IMR-90 (cell line): ENCODE measurements at regions not wholly inside any gene's neighbourhood (a gene's known extent, or its start where the extent isn't known, plus 50 kb on each side); places are given as distances from the start of the nearest gene placed in this dataset.

ENCODE experiments used
- ATAC-seq: fragments of 200-7000 bp; cut with Tn5 transposase; 2 replicates; pipeline ENCODE4 v1.9.1; 2020; ENCODE audit warnings: low read depth, mild to moderate bottlenecking, moderate library complexity
- BruUV-seq: library from RNA; stranded (reverse); fragments of 400-500 nt; replicated peaks from 2 replicates; lab custom pipeline; 2021; lab: Mats Ljungman, UMichigan
- CTCF ChIA-PET: fragments of 300-600 bp; formaldehyde crosslinking; extraction: SDS; loops from one replicate; lab custom pipeline; 2021; ENCODE audit warnings: antibody characterized with exemption; lab: Yijun Ruan, JAX
- POLR2A ChIA-PET: fragments of 300-600 bp; sonication (Branson Sonifier 250); formaldehyde crosslinking; loops from one replicate; lab custom pipeline; 2022; ENCODE audit warnings: antibody characterized with exemption; ENCODE audit not compliant: unreplicated experiment; lab: Charles Lee
- DNase-seq: peaks from one replicate; pipeline ENCODE4 v3.0.0; 2013
- H2AFZ ChIP-seq: replicated peaks from 2 replicates; pipeline ENCODE3; 2013; ENCODE audit warnings: low read length, mild to moderate bottlenecking; ENCODE audit not compliant: poor library complexity
- H2AK5ac ChIP-seq: 2 replicates; pipeline ENCODE4 v1.6.1; 2013; ENCODE audit warnings: low read depth, low read length, inconsistent platforms
- H2AK9ac ChIP-seq: replicated peaks from 2 replicates; pipeline ENCODE3; 2013; ENCODE audit warnings: mild to moderate bottlenecking, low read depth, low read length, moderate library complexity; ENCODE audit not compliant: poor library complexity
- H2BK120ac ChIP-seq: 2 replicates; pipeline ENCODE4 v1.6.1; 2013; ENCODE audit warnings: low read depth, low read length, inconsistent platforms
- H2BK15ac ChIP-seq: 3 replicates; pipeline ENCODE4 v1.6.1; 2013; ENCODE audit warnings: low read depth, low read length, inconsistent platforms
- H2BK20ac ChIP-seq: 2 replicates; pipeline ENCODE4 v1.6.1; 2013; ENCODE audit warnings: low read depth, mild to moderate bottlenecking, inconsistent platforms, low read length, moderate library complexity
- H2BK5ac ChIP-seq: 2 replicates; pipeline ENCODE4 v1.6.1; 2013; ENCODE audit warnings: mild to moderate bottlenecking, low read depth, low read length, inconsistent platforms; ENCODE audit not compliant: poor library complexity, severe bottlenecking
- H3K14ac ChIP-seq: replicated peaks from 2 replicates; pipeline ENCODE4 v1.6.1; 2013; ENCODE audit warnings: low read depth, low read length, inconsistent platforms
- H3K18ac ChIP-seq: 2 replicates; pipeline ENCODE4 v1.6.1; 2013; ENCODE audit warnings: low read depth, low read length, control low read depth
- H3K23ac ChIP-seq: 2 replicates; pipeline ENCODE4 v1.6.1; 2013; ENCODE audit warnings: low read depth, low read length, inconsistent platforms
- H3K27ac ChIP-seq: 2 replicates; pipeline ENCODE4 v1.5.1; 2013; ENCODE audit warnings: mild to moderate bottlenecking, control low read depth, low read length; ENCODE audit not compliant: insufficient read depth
- H3K27me3 ChIP-seq: 2 replicates; pipeline ENCODE4 v1.6.1; 2013; ENCODE audit warnings: low read length; ENCODE audit not compliant: control insufficient read depth, insufficient read depth
- H3K36me3 ChIP-seq: 2 replicates; pipeline ENCODE4 v1.6.1; 2013; ENCODE audit warnings: low read length, mixed read lengths; ENCODE audit not compliant: control insufficient read depth, insufficient read depth
- H3K4ac ChIP-seq: 2 replicates; pipeline ENCODE4 v1.6.1; 2013; ENCODE audit warnings: low read depth, low read length, inconsistent platforms
- H3K4me1 ChIP-seq: 2 replicates; pipeline ENCODE4 v1.6.1; 2013; ENCODE audit warnings: low read length, mixed read lengths; ENCODE audit not compliant: control insufficient read depth, insufficient read depth
- H3K4me2 ChIP-seq: 2 replicates; pipeline ENCODE4 v1.6.1; 2013; ENCODE audit warnings: low read depth, mild to moderate bottlenecking, control low read depth, low read length, moderate library complexity
- H3K4me3 ChIP-seq: 2 replicates; pipeline ENCODE4 v1.5.1; 2013; ENCODE audit warnings: low read depth, mild to moderate bottlenecking, control low read depth, low read length, moderate library complexity; ENCODE audit not compliant: insufficient read depth
- H3K56ac ChIP-seq: 2 replicates; pipeline ENCODE4 v1.6.1; 2013; ENCODE audit warnings: low read length, inconsistent platforms; ENCODE audit not compliant: insufficient read depth; ENCODE audit errors: extremely low read depth
- H3K79me1 ChIP-seq, 2 experiments: 2 replicates each; pipeline ENCODE4 v1.6.1; 2013; ENCODE audit warnings: low read length in 2 of 2, inconsistent platforms in 1 of 2, low read depth in 1 of 2
- H3K9ac ChIP-seq: 2 replicates; pipeline ENCODE4 v1.6.1; 2013; ENCODE audit warnings: low read depth, low read length, control low read depth
- H3K9me1 ChIP-seq: 2 replicates; pipeline ENCODE4 v1.6.1; 2013; ENCODE audit warnings: low read length, inconsistent platforms; ENCODE audit not compliant: insufficient read depth
- H3K9me3 ChIP-seq: 2 replicates; pipeline ENCODE4 v1.6.1; 2013; ENCODE audit warnings: low read length; ENCODE audit not compliant: control insufficient read depth, insufficient read depth
- H4K20me1 ChIP-seq: 2 replicates; pipeline ENCODE4 v1.6.1; 2013; ENCODE audit warnings: low read length, inconsistent platforms; ENCODE audit not compliant: insufficient read depth
- H4K5ac ChIP-seq: 2 replicates; pipeline ENCODE4 v1.6.1; 2013; ENCODE audit warnings: mild to moderate bottlenecking, low read depth, low read length, control low read depth
- H4K8ac ChIP-seq, 2 experiments: 2 replicates each; pipeline ENCODE4 v1.6.1; 2013; ENCODE audit warnings: low read depth in 2 of 2, low read length in 2 of 2, control low read depth in 1 of 2, inconsistent platforms in 1 of 2
- H4K91ac ChIP-seq: 2 replicates; pipeline ENCODE4 v1.6.1; 2013; ENCODE audit warnings: low read depth, low read length, inconsistent platforms; ENCODE audit not compliant: insufficient read depth
- FOS ChIP-seq: fragments of 150-350 bp; IDR thresholded peaks from 2 replicates; pipeline ENCODE4 v1.6.1; 2016; ENCODE audit warnings: low read depth, low read length
- MAFK ChIP-seq: IDR thresholded peaks from 2 replicates; pipeline ENCODE4 v1.6.1; 2012; ENCODE audit warnings: low read depth, low read length, improper control_type of control experiment
- MXI1 ChIP-seq: IDR thresholded peaks from 2 replicates; pipeline ENCODE4 v1.6.1; 2012; ENCODE audit warnings: low read depth, mild to moderate bottlenecking, low read length, moderate library complexity, borderline replicate concordance
- NFE2L2 ChIP-seq: fragments of 150-350 bp; IDR thresholded peaks from 2 replicates; pipeline ENCODE4 v1.6.1; 2016; ENCODE audit warnings: low read depth, mild to moderate bottlenecking, low read length
- POLR2A ChIP-seq: IDR thresholded peaks from 2 replicates; pipeline ENCODE4 v1.6.1; 2012; ENCODE audit warnings: mild to moderate bottlenecking, low read depth, low read length
- RAD21 ChIP-seq: IDR thresholded peaks from 2 replicates; pipeline ENCODE4 v1.6.1; 2012; ENCODE audit warnings: low read length, improper control_type of control experiment
- RCOR1 ChIP-seq: IDR thresholded peaks from 2 replicates; pipeline ENCODE4 v1.6.1; 2012; ENCODE audit warnings: mild to moderate bottlenecking, low read length, improper control_type of control experiment; ENCODE audit not compliant: insufficient replicate concordance
- SMC3 ChIP-seq: fragments of 150-350 bp; IDR thresholded peaks from 2 replicates; pipeline ENCODE4 v1.6.1; 2016; ENCODE audit warnings: low read depth, mild to moderate bottlenecking, antibody characterized with exemption, low read length, moderate library complexity
- WGBS, 2 experiments: methylation state at CpG; one replicate each; pipeline versions ENCODE4 v1.1.5 to v1.1.7; 2013; ENCODE audit warnings: missing lambda C conversion rate in 2 of 2; ENCODE audit not compliant: insufficient read length in 1 of 2; ENCODE audit errors: extremely low coverage in 2 of 2; 5-methylcytosine and 5-hydroxymethylcytosine counted together
- dilution Hi-C: fragments of 300-500 bp; cut with HindIII; formaldehyde crosslinking; loops from one replicate; pipeline ENCODE4 v1.14.3; 2018; ENCODE audit warnings: low sequenced_read_pairs; ENCODE audit not compliant: unreplicated experiment
- in situ Hi-C: fragments of 300-500 bp; cut with MboI; formaldehyde crosslinking; loops from 3 replicates; pipeline ENCODE4 v1.14.3; 2019; ENCODE audit warnings: low sequenced_read_pairs, inconsistent platforms, mixed read lengths
- intact Hi-C: fragments of 100-400 bp; cut with micrococcal nuclease; formaldehyde crosslinking; loops from 2 replicates; pipeline ENCODE4 v1.10.0; 2022
- TF ChIP-seq, protein P1 (sequence below): conservative IDR thresholded peaks from 2 replicates; pipeline ENCODE4 v1.5.1; 2012; ENCODE audit warnings: mild to moderate bottlenecking, low read depth, low read length, improper control_type of control experiment
- TF ChIP-seq, protein P2 (sequence below): fragments of 150-350 bp; IDR thresholded peaks from 2 replicates; pipeline ENCODE4 v1.6.1; 2017; ENCODE audit warnings: mild to moderate bottlenecking, antibody characterized with exemption, low read length, low read depth
- TF ChIP-seq, protein P3 (sequence below): fragments of 150-350 bp; IDR thresholded peaks from 2 replicates; pipeline ENCODE4 v1.6.1; 2016; ENCODE audit warnings: low read depth, mild to moderate bottlenecking, low read length, moderate library complexity, borderline replicate concordance

DNA sequence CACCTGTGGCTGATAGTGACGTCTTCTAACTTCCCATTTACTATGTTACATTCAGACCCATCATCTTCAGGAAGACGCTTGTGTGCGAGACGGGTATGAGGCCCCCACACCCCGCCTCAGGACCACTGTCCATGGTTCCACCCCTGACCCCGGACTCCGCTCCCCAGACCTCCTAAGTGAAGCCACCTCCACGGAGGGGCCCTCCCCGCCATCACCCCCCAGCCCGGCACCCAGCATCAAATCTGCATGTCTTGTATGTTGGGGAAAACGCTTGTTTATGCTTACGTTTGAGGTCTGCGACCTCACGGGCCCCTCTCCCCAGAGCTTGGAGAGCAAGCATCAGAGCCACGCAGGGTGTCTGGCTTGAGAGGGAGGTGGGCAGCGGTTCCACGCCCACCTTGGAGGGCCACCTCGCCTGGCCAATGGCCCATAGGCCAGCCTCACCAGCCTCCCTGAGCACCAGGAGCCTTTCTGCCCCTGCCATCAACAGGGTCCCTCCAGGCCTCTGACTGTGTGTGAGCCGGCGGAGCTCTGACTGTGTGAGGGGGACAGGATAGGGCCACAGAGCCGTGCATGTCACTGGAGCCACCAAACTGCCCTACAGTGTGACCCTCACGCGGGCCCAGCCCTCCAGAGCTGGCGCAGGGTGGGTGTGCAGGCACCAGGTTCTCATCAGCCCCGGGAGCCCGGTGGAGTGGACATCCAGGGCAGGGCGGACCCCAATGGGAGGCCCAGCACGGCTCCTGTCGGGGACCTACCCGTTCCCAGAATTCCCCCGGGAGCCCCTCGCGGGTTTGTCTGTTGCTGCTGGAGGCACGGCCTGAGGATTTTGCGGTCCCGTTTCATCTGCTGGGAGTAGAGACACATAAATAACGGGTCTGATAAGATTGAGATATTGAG lies 88.4 kb upstream of the NKX1-1 start (continued):
- TF ChIP-seq NFE2L2, result no peak

DNA sequence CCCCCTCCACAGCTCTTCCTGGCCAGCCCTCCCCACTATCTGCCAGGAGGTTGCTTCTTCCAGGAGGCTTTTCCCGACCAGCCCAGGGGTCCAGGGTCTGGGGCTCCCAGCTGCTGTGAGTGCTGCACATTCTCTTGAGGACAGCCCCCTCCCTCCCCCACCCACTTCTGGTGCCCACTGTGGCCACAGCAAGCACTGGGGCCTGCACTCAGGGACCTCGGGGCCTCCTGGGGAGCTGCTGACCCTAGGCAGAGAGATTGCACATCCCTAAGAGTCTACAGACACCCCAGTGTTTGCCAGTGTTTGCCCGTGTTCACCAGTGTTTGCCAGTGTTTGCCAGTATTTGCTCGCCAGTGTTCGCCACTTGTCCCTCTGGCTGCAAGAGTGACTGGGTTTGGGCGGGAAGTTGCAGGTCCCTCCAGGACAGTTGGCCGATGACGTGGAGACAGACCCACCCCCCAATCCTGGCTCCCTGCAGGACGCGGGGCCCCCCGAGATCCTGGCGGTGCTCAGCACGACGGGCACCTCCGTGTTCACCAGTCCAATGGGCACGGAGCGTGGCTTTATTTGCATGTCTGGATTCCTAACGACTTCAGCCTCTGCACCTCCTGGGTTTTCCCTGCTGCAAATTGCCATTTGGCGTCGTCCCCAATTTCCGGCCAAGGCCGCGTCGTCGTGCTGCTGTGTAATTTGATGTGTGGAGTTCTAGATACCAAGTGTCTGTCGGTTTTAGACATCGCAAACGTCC lies 87.5 kb upstream of the NKX1-1 start:
- Histone ChIP-seq H2AFZ (no peak overlapping the region), H4K5ac (no peak overlapping the region), H3K23ac (no peak overlapping the region), H3K36me3 (no peaks in the 10 kb centered on the region), H3K4me3 (no peak overlapping the region), H4K91ac (no peak overlapping the region), H4K20me1 (no peaks in the 10 kb centered on the region), H4K8ac (no peak overlapping the region), H3K4me2 (no peak overlapping the region), H2BK120ac (no peak overlapping the region), H3K9me3 (no peaks in the 10 kb centered on the region), H2BK20ac (no peak overlapping the region), H3K18ac (no peak overlapping the region), H2AK5ac (no peak overlapping the region), H3K27ac (no peak overlapping the region), H3K4me1 (no peaks in the 10 kb centered on the region), H3K9ac (no peak overlapping the region), H2BK5ac (no peak overlapping the region), H3K4ac (no peak overlapping the region), H2BK15ac (no peak overlapping the region), H3K79me1 (no peaks in the 10 kb centered on the region), H3K14ac (no peak overlapping the region), H3K56ac (no peak overlapping the region), H3K27me3 (peaks cover 36% of the 10 kb centered on the region; the same call in 1 of the 2 replicates), H3K9me1 (0 out of 2 replicates have a peak, but pooled peaks cover 3% of the 10 kb centered on the region), H2AK9ac (no peak overlapping the region)
- ATAC-seq, result no peak
- BruUV-seq, result no TSS peak
- DNase-seq, result no peak
- dilution Hi-C loops (no loop called here), intact Hi-C loops (no loop called here), in situ Hi-C loops (no loop called here)
- POLR2A ChIA-PET, result no interaction called here
- CTCF ChIA-PET, result no interaction called here
- WGBS, 2 experiments, result 64% methylated on average over 10 of the region's 28 CpGs; no CpG with 5 or more reads in 1 of the 2 experiments
- TF ChIP-seq NFE2L2, result no peak
- TF ChIP-seq MXI1, result no peak
- TF ChIP-seq POLR2A, result no peak
- no peak for TF ChIP-seq FOS
- TF ChIP-seq, protein P1, sequence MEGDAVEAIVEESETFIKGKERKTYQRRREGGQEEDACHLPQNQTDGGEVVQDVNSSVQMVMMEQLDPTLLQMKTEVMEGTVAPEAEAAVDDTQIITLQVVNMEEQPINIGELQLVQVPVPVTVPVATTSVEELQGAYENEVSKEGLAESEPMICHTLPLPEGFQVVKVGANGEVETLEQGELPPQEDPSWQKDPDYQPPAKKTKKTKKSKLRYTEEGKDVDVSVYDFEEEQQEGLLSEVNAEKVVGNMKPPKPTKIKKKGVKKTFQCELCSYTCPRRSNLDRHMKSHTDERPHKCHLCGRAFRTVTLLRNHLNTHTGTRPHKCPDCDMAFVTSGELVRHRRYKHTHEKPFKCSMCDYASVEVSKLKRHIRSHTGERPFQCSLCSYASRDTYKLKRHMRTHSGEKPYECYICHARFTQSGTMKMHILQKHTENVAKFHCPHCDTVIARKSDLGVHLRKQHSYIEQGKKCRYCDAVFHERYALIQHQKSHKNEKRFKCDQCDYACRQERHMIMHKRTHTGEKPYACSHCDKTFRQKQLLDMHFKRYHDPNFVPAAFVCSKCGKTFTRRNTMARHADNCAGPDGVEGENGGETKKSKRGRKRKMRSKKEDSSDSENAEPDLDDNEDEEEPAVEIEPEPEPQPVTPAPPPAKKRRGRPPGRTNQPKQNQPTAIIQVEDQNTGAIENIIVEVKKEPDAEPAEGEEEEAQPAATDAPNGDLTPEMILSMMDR, result no peak
- no peak for TF ChIP-seq SMC3
- no peak for TF ChIP-seq RAD21
- TF ChIP-seq MAFK, result no peak
- TF ChIP-seq RCOR1, result no peak
- TF ChIP-seq, protein P2, sequence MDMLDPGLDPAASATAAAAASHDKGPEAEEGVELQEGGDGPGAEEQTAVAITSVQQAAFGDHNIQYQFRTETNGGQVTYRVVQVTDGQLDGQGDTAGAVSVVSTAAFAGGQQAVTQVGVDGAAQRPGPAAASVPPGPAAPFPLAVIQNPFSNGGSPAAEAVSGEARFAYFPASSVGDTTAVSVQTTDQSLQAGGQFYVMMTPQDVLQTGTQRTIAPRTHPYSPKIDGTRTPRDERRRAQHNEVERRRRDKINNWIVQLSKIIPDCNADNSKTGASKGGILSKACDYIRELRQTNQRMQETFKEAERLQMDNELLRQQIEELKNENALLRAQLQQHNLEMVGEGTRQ, result no peak
- TF ChIP-seq, protein P3, sequence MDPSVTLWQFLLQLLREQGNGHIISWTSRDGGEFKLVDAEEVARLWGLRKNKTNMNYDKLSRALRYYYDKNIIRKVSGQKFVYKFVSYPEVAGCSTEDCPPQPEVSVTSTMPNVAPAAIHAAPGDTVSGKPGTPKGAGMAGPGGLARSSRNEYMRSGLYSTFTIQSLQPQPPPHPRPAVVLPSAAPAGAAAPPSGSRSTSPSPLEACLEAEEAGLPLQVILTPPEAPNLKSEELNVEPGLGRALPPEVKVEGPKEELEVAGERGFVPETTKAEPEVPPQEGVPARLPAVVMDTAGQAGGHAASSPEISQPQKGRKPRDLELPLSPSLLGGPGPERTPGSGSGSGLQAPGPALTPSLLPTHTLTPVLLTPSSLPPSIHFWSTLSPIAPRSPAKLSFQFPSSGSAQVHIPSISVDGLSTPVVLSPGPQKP, result no peak
